Neural crest cell (in vitro differentiated cells): ENCODE measurements at regions not wholly inside any gene's neighbourhood (a gene's known extent, or its start where the extent isn't known, plus 50 kb on each side); places are given as distances from the start of the nearest gene placed in this dataset.
A peak's percentile ranks its signal among the peaks of the same experiment; 100 is the strongest.

Experiments
- DNase-seq: peaks from one replicate; pipeline ENCODE4 v3.0.0; 2021; ENCODE audit warnings: low read depth, mixed read lengths, low spot score
- H3K27ac Mint-ChIP-seq: one replicate; pipeline ENCODE4 v1.8.0; 2021; ENCODE audit warnings: mild to moderate bottlenecking, mixed read lengths; ENCODE audit not compliant: unreplicated experiment
- H3K27me3 Mint-ChIP-seq: 2 replicates; pipeline ENCODE4 v1.8.0; 2021; ENCODE audit warnings: low read depth, mild to moderate bottlenecking, mixed read lengths
- H3K36me3 Mint-ChIP-seq: 2 replicates; pipeline ENCODE4 v1.8.0; 2021; ENCODE audit warnings: low read depth, mild to moderate bottlenecking, mixed read lengths
- H3K4me1 Mint-ChIP-seq: 2 replicates; pipeline ENCODE4 v1.8.0; 2021; ENCODE audit warnings: mixed read lengths
- H3K4me3 Mint-ChIP-seq: one replicate; pipeline ENCODE4 v1.8.0; 2021; ENCODE audit warnings: mild to moderate bottlenecking, mixed read lengths
- H3K9me3 Mint-ChIP-seq: 2 replicates; pipeline ENCODE4 v1.8.0; 2021; ENCODE audit warnings: mixed read lengths
- TF ChIP-seq, protein P1 (sequence below): fragments of 200-600 bp; sonication (generic); conservative IDR thresholded peaks from 2 replicates; pipeline ENCODE4 v1.5.0; 2021; ENCODE audit warnings: antibody characterized with exemption, mild to moderate bottlenecking

DNA sequence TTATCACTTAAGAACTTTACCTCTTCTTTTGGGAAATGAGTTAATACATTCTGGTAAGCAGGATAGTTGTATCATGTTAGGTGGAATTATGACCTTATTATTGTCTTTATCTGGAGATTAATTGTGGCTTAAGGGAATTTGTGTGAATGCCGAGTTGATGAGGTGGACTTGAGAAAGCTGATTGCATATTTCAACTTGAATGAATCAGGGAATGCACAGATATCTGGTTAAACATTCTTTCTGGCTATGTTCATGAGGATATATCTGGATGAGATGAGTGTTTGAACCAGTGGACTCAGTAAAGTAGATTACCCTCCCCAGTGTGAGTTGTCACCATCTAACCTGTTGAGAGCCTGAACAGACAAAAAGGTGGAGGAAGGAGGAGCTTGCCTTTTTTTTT, 326.1 kb upstream of the GOT2 start:
- Mint-ChIP-seq H3K36me3 (no peaks in the 10 kb centered on the region), H3K9me3 (no peaks in the 10 kb centered on the region), H3K27ac (no peak overlapping the region), H3K27me3 (no peaks in the 10 kb centered on the region), H3K4me1 (no peaks in the 10 kb centered on the region), H3K4me3 (no peak overlapping the region)
- no peak for DNase-seq
- TF ChIP-seq, protein P1, sequence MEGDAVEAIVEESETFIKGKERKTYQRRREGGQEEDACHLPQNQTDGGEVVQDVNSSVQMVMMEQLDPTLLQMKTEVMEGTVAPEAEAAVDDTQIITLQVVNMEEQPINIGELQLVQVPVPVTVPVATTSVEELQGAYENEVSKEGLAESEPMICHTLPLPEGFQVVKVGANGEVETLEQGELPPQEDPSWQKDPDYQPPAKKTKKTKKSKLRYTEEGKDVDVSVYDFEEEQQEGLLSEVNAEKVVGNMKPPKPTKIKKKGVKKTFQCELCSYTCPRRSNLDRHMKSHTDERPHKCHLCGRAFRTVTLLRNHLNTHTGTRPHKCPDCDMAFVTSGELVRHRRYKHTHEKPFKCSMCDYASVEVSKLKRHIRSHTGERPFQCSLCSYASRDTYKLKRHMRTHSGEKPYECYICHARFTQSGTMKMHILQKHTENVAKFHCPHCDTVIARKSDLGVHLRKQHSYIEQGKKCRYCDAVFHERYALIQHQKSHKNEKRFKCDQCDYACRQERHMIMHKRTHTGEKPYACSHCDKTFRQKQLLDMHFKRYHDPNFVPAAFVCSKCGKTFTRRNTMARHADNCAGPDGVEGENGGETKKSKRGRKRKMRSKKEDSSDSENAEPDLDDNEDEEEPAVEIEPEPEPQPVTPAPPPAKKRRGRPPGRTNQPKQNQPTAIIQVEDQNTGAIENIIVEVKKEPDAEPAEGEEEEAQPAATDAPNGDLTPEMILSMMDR, result no peak

DNA sequence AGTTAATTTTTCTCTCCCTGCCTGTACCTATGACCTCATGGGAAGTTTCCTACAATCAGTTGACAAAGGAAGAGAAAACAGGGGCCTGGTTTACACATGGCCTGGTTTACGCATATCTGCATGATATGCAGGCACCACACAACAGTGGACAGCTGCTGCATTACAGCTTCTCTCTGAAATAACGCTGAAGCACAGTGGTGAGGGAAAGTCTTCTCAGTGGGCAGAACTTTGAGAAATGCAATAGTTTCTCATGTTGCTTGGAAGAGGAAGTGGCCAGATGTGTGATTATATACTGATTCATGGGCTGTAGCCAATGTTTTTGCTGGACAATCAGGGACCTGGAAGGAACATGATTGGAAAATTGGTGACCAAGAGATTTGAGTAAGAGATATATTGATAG, 324.1 kb upstream of the GOT2 start:
- Mint-ChIP-seq H3K4me3 (no peak overlapping the region), H3K9me3 (no peaks in the 10 kb centered on the region), H3K27ac (no peak overlapping the region), H3K4me1 (no peaks in the 10 kb centered on the region), H3K36me3 (no peaks in the 10 kb centered on the region), H3K27me3 (no peaks in the 10 kb centered on the region)
- TF ChIP-seq, protein P1, result no peak
- no peak for DNase-seq

DNA sequence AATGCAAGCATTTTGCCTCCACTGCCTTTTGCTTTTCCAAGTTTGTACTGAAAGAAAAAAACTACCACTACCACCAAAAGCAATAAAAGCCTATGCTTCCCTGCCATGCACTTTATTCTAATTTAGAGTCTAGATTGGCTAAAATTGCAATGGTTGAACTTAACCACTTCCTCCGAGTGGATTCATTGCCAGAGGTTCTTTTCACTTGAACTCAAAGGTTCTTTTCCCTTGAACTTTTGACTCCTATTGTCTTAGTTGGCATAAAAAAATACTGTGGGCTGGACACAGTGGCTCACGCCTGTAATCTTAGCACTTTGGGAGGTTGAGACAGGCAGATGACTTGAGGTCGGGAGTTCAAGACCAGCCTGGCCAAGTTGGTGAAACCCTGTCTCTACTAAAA, 319.8 kb upstream of the GOT2 start:
- Mint-ChIP-seq H3K9me3 (no peaks in the 10 kb centered on the region), H3K27ac (no peak overlapping the region), H3K27me3 (no peaks in the 10 kb centered on the region), H3K4me3 (no peak overlapping the region), H3K36me3 (no peaks in the 10 kb centered on the region), H3K4me1 (peaks cover under 1% of the 10 kb centered on the region)
- no peak for DNase-seq
- TF ChIP-seq, protein P1, result no peak

DNA sequence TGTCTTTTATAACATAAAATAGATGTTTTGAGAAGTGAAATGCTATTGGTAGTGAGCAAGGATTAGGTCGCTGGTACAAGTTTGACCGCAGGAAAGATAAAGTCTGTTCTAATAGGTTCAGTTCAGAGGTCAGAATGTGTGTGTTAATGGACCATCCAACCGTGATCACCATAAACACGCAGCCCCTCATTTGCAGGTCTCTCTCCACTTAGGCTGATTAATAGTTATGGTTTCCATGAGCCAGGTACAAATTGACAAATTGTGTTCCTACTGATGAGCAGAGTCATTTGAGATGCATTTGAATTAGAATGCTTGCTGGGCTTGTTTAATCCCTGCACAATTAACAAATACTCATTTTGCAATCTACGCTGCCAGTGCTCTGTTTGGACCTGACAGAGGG, 318.1 kb upstream of the GOT2 start:
- DNase-seq, result no peak
- no peak overlapping the region for H3K27ac Mint-ChIP-seq
- no peaks in the 10 kb centered on the region for H3K27me3 Mint-ChIP-seq
- H3K36me3 Mint-ChIP-seq, result no peaks in the 10 kb centered on the region
- no peaks in the 10 kb centered on the region for H3K9me3 Mint-ChIP-seq
- TF ChIP-seq, protein P1, result no peak
- no peak overlapping the region for H3K4me3 Mint-ChIP-seq
- peaks cover 5% of the 10 kb centered on the region for H3K4me1 Mint-ChIP-seq

DNA sequence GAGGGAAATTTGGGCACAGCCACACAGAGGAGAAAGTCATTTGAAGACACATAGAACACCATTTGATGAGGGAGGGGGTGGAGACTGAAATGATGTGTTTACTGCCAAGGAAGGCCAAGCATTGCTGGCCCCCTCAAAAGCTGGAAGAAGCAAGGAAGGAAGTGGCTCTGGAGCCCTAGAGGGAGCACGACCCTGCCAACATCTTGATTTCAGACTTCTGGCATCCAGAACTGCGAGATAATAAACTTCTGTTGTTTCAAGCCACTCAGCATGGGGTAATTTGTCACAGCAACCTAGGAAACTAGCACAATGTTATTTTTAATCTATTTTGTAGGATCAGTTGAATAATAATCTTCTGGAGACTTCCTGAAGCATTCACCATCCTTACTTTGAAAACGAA, 314.8 kb upstream of the GOT2 start:
- DNase-seq, result no peak
- H3K4me3 Mint-ChIP-seq, result no peak overlapping the region
- H3K36me3 Mint-ChIP-seq, result no peaks in the 10 kb centered on the region
- H3K4me1 Mint-ChIP-seq, result peaks cover 5% of the 10 kb centered on the region
- TF ChIP-seq, protein P1, result no peak
- no peaks in the 10 kb centered on the region for H3K27me3 Mint-ChIP-seq
- H3K27ac Mint-ChIP-seq, result no peak overlapping the region
- no peaks in the 10 kb centered on the region for H3K9me3 Mint-ChIP-seq

DNA sequence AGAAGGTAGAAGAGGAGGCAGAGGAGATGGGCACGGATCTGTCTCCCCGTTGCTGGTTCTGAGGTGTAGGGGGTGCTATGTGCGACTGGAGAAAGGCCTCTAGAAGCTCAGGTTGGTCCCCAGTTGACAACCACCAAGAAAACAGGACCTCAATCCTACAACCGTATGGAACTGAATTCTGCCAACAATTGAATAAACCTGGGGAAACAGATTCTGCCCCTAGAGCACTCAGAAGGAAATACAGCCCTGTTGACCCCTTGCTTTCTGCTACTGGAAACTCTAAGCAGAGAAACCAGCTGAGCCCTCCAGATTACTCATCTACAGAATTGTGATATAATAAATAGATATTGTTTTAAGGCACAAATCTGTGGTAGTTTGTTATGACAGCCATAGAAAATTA, 313.0 kb upstream of the GOT2 start:
- H3K27ac Mint-ChIP-seq, result no peak overlapping the region
- TF ChIP-seq, protein P1, result peak; percentile 32
- no peaks in the 10 kb centered on the region for H3K27me3 Mint-ChIP-seq
- no peak overlapping the region for H3K4me3 Mint-ChIP-seq
- no peaks in the 10 kb centered on the region for H3K9me3 Mint-ChIP-seq
- no peaks in the 10 kb centered on the region for H3K36me3 Mint-ChIP-seq
- no peak for DNase-seq
- H3K4me1 Mint-ChIP-seq, result peaks cover 5% of the 10 kb centered on the region
